ENCODE measurements at regions not wholly inside any gene's neighbourhood (a gene's known extent, or its start where the extent isn't known, plus 50 kb on each side); places are given as distances from the start of the nearest gene placed in this dataset.

DNA sequence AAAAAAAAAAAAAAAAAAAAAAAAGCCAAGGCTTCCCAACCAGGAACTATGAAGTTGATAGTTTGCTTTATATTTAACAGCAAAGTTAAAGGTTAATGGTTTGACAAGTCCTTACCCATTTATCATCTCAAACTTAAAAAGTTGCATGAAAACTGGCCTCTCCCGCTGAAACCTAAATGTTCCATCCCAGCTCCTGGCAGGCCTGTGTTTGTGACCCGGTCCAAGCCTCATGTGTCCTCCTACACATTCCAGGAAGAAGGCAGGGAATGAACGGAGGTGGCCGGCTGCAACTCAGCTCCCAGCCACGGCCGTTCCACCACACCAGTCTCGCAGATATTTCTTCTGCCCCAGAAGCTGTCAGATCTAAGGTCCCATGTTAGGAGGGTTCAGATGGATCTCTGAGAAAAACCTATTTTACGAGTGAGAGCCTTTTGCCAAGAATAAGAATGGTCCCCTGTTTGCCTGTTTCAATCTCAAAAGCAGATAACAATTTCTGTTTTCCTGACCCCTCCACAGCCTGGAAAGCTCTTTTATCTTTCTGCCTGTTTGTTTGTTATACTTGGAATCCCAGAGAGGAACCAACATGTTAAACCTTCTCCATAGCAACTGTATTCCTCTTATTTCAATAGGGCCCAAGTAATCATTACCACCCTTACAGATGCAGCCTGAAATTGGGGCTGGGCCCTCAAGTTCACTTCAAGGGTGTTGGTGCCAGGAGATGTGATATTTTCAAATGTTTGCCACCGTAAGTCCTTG, 56.5 kb downstream of the KCTD12 start:
- TF ChIP-seq, protein P1, sequence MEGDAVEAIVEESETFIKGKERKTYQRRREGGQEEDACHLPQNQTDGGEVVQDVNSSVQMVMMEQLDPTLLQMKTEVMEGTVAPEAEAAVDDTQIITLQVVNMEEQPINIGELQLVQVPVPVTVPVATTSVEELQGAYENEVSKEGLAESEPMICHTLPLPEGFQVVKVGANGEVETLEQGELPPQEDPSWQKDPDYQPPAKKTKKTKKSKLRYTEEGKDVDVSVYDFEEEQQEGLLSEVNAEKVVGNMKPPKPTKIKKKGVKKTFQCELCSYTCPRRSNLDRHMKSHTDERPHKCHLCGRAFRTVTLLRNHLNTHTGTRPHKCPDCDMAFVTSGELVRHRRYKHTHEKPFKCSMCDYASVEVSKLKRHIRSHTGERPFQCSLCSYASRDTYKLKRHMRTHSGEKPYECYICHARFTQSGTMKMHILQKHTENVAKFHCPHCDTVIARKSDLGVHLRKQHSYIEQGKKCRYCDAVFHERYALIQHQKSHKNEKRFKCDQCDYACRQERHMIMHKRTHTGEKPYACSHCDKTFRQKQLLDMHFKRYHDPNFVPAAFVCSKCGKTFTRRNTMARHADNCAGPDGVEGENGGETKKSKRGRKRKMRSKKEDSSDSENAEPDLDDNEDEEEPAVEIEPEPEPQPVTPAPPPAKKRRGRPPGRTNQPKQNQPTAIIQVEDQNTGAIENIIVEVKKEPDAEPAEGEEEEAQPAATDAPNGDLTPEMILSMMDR (IDR thresholded peaks at IDR 0.05), result no peak
- no peak for TF ChIP-seq POLR2A (IDR thresholded peaks at IDR 0.05)
